Liver (tissue), 3 donors: ENCODE measurements at regions not wholly inside any gene's neighbourhood (a gene's known extent, or its start where the extent isn't known, plus 50 kb on each side); places are given as distances from the start of the nearest gene placed in this dataset.

ENCODE experiments used
- CTCF ChIP-seq: fragments of 150-350 bp; IDR thresholded peaks from 2 replicates; pipeline ENCODE4 v1.5.1; 2017; ENCODE audit warnings: improper control_type of control experiment, low read depth, low read length; ENCODE audit not compliant: missing input control
- GABPA ChIP-seq, 2 donors: IDR thresholded peaks in 1 of 2; conservative IDR thresholded peaks in 1 of 2; 2 replicates each; pipeline ENCODE4 v1.6.1; 2016; ENCODE audit warnings: antibody characterized with exemption in 2 of 2, mild to moderate bottlenecking in 1 of 2, moderate library complexity in 1 of 2
- HNF4A ChIP-seq, 2 donors: conservative IDR thresholded peaks; 2 replicates each; pipeline ENCODE4 v1.6.1; 2016; ENCODE audit warnings: antibody characterized with exemption in 2 of 2, mild to moderate bottlenecking in 2 of 2
- JUND ChIP-seq, 2 donors: IDR thresholded peaks; 2 replicates each; pipeline ENCODE4 v1.6.1; 2016; ENCODE audit warnings: antibody characterized with exemption in 2 of 2
- RAD21 ChIP-seq, 2 donors: IDR thresholded peaks; 2 replicates each; pipeline ENCODE4 v1.6.1; 2016; ENCODE audit warnings: antibody characterized with exemption in 2 of 2, mild to moderate bottlenecking in 2 of 2
- ZBTB33 ChIP-seq: IDR thresholded peaks from 2 replicates; pipeline ENCODE4 v1.6.1; 2016; ENCODE audit warnings: antibody characterized with exemption
- donor health status: healthy.
- donor health status: healthy.

DNA sequence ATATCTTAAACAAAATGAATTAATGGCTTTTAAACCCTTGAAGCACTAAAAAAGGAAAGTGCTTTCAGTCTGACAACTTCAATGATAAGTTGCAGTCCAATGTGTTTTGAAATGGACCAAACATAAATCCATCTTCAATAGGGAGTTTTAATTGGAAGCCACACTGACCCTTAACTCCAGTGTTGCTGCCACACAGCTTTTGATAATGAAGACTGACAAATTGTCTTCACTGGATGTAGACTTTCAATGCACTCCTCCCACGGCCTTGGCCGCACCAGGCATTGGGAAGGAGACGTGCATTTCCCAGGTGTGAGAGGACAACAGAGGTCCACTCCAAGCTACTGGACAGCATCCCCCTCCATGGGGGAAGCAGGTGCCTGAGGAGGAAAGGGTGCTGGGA, 159.0 kb upstream of the NRP1 start:
- no peak for TF ChIP-seq CTCF
- no peak for TF ChIP-seq JUND (IDR thresholded peaks at IDR 0.05)
- TF ChIP-seq HNF4A (conservative IDR thresholded peaks at IDR 0.05) = no peak
- no peak for TF ChIP-seq RAD21 (IDR thresholded peaks at IDR 0.05)
- TF ChIP-seq GABPA (IDR thresholded peaks at IDR 0.05 in 1 of 2, conservative IDR thresholded peaks at IDR 0.05 in 1 of 2) = no peak
- TF ChIP-seq ZBTB33 = no peak
